ENCODE measurements at regions not wholly inside any gene's neighbourhood (a gene's known extent, or its start where the extent isn't known, plus 50 kb on each side); places are given as distances from the start of the nearest gene placed in this dataset.

GRCh38 chr6:756224-756623 is 63.3 kb upstream of the EXOC2 start:
- no peak for TF ChIP-seq CTCF (IDR thresholded peaks at IDR 0.05)
- no peak for TF ChIP-seq POLR2A (IDR thresholded peaks at IDR 0.05)

Measured in esophagus squamous epithelium (tissue), 4 donors.